ENCODE measurements at regions not wholly inside any gene's neighbourhood (a gene's known extent, or its start where the extent isn't known, plus 50 kb on each side); places are given as distances from the start of the nearest gene placed in this dataset.

DNA sequence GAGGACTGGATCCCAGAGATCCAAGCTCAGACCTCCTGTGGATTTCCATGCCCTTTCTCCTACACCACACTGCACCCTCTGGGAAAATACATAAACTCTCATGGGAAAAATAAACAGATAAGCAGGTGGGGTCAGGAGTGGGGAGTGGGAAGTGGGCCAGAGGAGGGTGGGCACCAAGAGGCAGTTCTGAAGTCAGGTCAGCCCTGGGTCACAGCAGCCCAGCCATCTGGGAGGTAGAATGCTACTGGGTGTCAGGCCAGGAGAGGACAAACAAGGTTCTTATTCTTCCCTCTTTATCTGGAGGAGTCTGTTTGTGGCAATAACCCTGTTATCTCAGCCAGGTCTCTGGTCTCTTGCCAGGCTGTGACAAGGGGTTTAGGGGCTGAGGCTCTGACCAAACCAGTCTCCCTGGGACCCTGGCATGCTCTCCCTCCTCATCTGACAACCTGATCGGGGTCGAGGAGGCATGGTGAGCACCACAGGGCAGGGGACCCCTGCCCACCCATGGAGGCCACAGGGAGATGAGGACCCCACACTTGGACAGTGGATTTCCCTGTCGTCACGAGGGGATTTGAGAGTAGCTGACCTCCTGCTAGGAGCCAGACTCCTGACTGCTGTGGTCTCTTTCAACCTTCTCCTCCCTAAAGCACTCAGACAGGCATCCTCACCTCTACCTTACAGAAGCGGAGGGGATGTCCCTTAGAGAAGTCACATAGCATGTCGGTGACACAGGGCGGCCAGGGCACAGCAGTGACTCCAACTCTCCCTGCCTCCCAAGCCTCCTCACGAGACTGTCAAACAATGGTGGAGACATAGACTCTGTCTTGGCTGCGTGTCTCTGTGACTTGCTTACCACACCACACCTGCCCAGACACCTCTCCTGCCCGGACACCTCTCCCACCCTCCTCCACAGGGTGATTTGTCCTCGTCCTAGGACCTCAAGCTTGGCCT lies 51.3 kb upstream of the IFFO2 start:
- TF ChIP-seq POLR2AphosphoS5 (IDR thresholded peaks at IDR 0.05) (no peak), EP300 (IDR thresholded peaks at IDR 0.05) (no peak)

Data from stomach (tissue), 4 donors.